Activated naive CD4-positive, alpha-beta T cell treated with anti-CD3 and anti-CD28 coated beads, Interleukin-2, amount 50 U/mL, for 24 hours (primary cell): ENCODE measurements at regions not wholly inside any gene's neighbourhood (a gene's known extent, or its start where the extent isn't known, plus 50 kb on each side); places are given as distances from the start of the nearest gene placed in this dataset.

Source experiments
- H3K27ac Mint-ChIP-seq: one replicate; pipeline ENCODE4 v1.8.0; 2021; ENCODE audit warnings: mild to moderate bottlenecking, mixed read lengths
- H3K27me3 Mint-ChIP-seq: one replicate; pipeline ENCODE4 v1.8.0; 2021; ENCODE audit warnings: mixed read lengths
- H3K36me3 Mint-ChIP-seq: one replicate; pipeline ENCODE4 v1.8.0; 2021; ENCODE audit warnings: mixed read lengths
- H3K4me1 Mint-ChIP-seq: one replicate; pipeline ENCODE4 v1.8.0; 2021; ENCODE audit warnings: mixed read lengths
- H3K4me3 Mint-ChIP-seq: one replicate; pipeline ENCODE4 v1.8.0; 2021; ENCODE audit warnings: mild to moderate bottlenecking, mixed read lengths
- H3K9me3 Mint-ChIP-seq: one replicate; pipeline ENCODE4 v1.8.0; 2021; ENCODE audit warnings: mixed read lengths

GRCh38 chr15:70541511-70541910 lies 221.8 kb downstream of the UACA start:
- Mint-ChIP-seq H3K27me3 (no peaks in the 10 kb centered on the region), H3K27ac (no peak overlapping the region), H3K4me1 (peaks cover 42% of the 10 kb centered on the region), H3K9me3 (no peaks in the 10 kb centered on the region), H3K36me3 (no peaks in the 10 kb centered on the region), H3K4me3 (no peak overlapping the region)

- Mint-ChIP-seq H3K27me3 (no peaks in the 10 kb centered on the region), H3K4me1 (peaks cover 45% of the 10 kb centered on the region), H3K27ac (no peak overlapping the region), H3K36me3 (no peaks in the 10 kb centered on the region), H3K4me3 (no peak overlapping the region), H3K9me3 (no peaks in the 10 kb centered on the region)
Observed at GRCh38 chr15:70539912-70540530, 223.3 kb downstream of the UACA start.

- no peaks in the 10 kb centered on the region for H3K27me3 Mint-ChIP-seq
- H3K36me3 Mint-ChIP-seq = no peaks in the 10 kb centered on the region
- peaks cover 45% of the 10 kb centered on the region for H3K4me1 Mint-ChIP-seq
- peak overlapping the region; percentile 23 for H3K4me3 Mint-ChIP-seq
- no peaks in the 10 kb centered on the region for H3K9me3 Mint-ChIP-seq
- no peak overlapping the region for H3K27ac Mint-ChIP-seq
Observed at GRCh38 chr15:70539409-70539808, 223.9 kb downstream of the UACA start.

GRCh38 chr15:70538278-70538677 lies 225.1 kb downstream of the UACA start:
- H3K27me3 Mint-ChIP-seq = no peaks in the 10 kb centered on the region
- no peaks in the 10 kb centered on the region for H3K36me3 Mint-ChIP-seq
- H3K4me1 Mint-ChIP-seq = peaks cover 57% of the 10 kb centered on the region
- H3K9me3 Mint-ChIP-seq = no peaks in the 10 kb centered on the region
- no peak overlapping the region for H3K4me3 Mint-ChIP-seq
- no peak overlapping the region for H3K27ac Mint-ChIP-seq

- peaks cover 76% of the 10 kb centered on the region for H3K4me1 Mint-ChIP-seq
- H3K36me3 Mint-ChIP-seq = no peaks in the 10 kb centered on the region
- H3K4me3 Mint-ChIP-seq = peak overlapping the region; percentile 82
- no peaks in the 10 kb centered on the region for H3K9me3 Mint-ChIP-seq
- peak overlapping the region; percentile 97 for H3K27ac Mint-ChIP-seq
- H3K27me3 Mint-ChIP-seq = no peaks in the 10 kb centered on the region
Observed at GRCh38 chr15:70535955-70536338, 227.4 kb downstream of the UACA start.

GRCh38 chr15:70535071-70535954 lies 228.0 kb downstream of the UACA start:
- Mint-ChIP-seq H3K4me3 (peak overlapping the region; percentile 82), H3K4me1 (peaks cover 78% of the 10 kb centered on the region), H3K27me3 (no peaks in the 10 kb centered on the region), H3K27ac (peak overlapping the region; percentile 97), H3K9me3 (no peaks in the 10 kb centered on the region), H3K36me3 (no peaks in the 10 kb centered on the region)

GRCh38 chr15:70533931-70534742 lies 229.2 kb downstream of the UACA start:
- no peaks in the 10 kb centered on the region for H3K27me3 Mint-ChIP-seq
- peaks cover 86% of the 10 kb centered on the region for H3K4me1 Mint-ChIP-seq
- peak overlapping the region; percentile 82 for H3K4me3 Mint-ChIP-seq
- no peaks in the 10 kb centered on the region for H3K9me3 Mint-ChIP-seq
- H3K36me3 Mint-ChIP-seq = no peaks in the 10 kb centered on the region
- peak overlapping the region; percentile 97 for H3K27ac Mint-ChIP-seq

GRCh38 chr15:70532531-70533186 lies 230.7 kb downstream of the UACA start:
- H3K4me3 Mint-ChIP-seq = no peak overlapping the region

GRCh38 chr15:70531576-70531975 lies 231.8 kb downstream of the UACA start:
- peaks cover 96% of the 10 kb centered on the region for H3K4me1 Mint-ChIP-seq
- peak overlapping the region; percentile 66 for H3K27ac Mint-ChIP-seq
- H3K9me3 Mint-ChIP-seq = no peaks in the 10 kb centered on the region
- no peaks in the 10 kb centered on the region for H3K27me3 Mint-ChIP-seq
- peaks cover 4% of the 10 kb centered on the region for H3K36me3 Mint-ChIP-seq
- no peak overlapping the region for H3K4me3 Mint-ChIP-seq

More at GRCh38 chr15:70532531-70533186, 230.7 kb downstream of the UACA start:
- no peak overlapping the region for H3K27ac Mint-ChIP-seq
- peaks cover 92% of the 10 kb centered on the region for H3K4me1 Mint-ChIP-seq
- H3K36me3 Mint-ChIP-seq = peaks cover 4% of the 10 kb centered on the region
- H3K9me3 Mint-ChIP-seq = no peaks in the 10 kb centered on the region
- no peaks in the 10 kb centered on the region for H3K27me3 Mint-ChIP-seq

GRCh38 chr15:70530906-70531305 lies 232.5 kb downstream of the UACA start:
- Mint-ChIP-seq H3K27ac (peak overlapping the region; percentile 18), H3K4me1 (peaks cover 96% of the 10 kb centered on the region), H3K4me3 (no peak overlapping the region), H3K36me3 (peaks cover 4% of the 10 kb centered on the region), H3K27me3 (no peaks in the 10 kb centered on the region), H3K9me3 (no peaks in the 10 kb centered on the region)

- Mint-ChIP-seq H3K27ac (peak overlapping the region; percentile 18), H3K36me3 (peaks cover 5% of the 10 kb centered on the region)
Observed at GRCh38 chr15:70530503-70530902, 232.9 kb downstream of the UACA start.

GRCh38 chr15:70530017-70530499 lies 233.3 kb downstream of the UACA start:
- Mint-ChIP-seq H3K27ac (peak overlapping the region; percentile 5), H3K36me3 (peaks cover 6% of the 10 kb centered on the region), H3K4me3 (no peak overlapping the region), H3K9me3 (no peaks in the 10 kb centered on the region), H3K4me1 (peaks cover 93% of the 10 kb centered on the region), H3K27me3 (no peaks in the 10 kb centered on the region)

More at GRCh38 chr15:70530503-70530902, 232.9 kb downstream of the UACA start:
- no peaks in the 10 kb centered on the region for H3K9me3 Mint-ChIP-seq
- peaks cover 95% of the 10 kb centered on the region for H3K4me1 Mint-ChIP-seq
- no peaks in the 10 kb centered on the region for H3K27me3 Mint-ChIP-seq
- H3K4me3 Mint-ChIP-seq = no peak overlapping the region

GRCh38 chr15:70528816-70529215 lies 234.5 kb downstream of the UACA start:
- peaks cover 83% of the 10 kb centered on the region for H3K4me1 Mint-ChIP-seq

GRCh38 chr15:70528270-70528706 lies 235.1 kb downstream of the UACA start:
- H3K27me3 Mint-ChIP-seq = no peaks in the 10 kb centered on the region
- H3K4me1 Mint-ChIP-seq = peaks cover 78% of the 10 kb centered on the region
- H3K4me3 Mint-ChIP-seq = peak overlapping the region; percentile 75

More at GRCh38 chr15:70528816-70529215, 234.5 kb downstream of the UACA start:
- H3K27ac Mint-ChIP-seq = peak overlapping the region; percentile 87
- H3K9me3 Mint-ChIP-seq = no peaks in the 10 kb centered on the region
- H3K27me3 Mint-ChIP-seq = no peaks in the 10 kb centered on the region
- H3K36me3 Mint-ChIP-seq = peaks cover 8% of the 10 kb centered on the region
- peak overlapping the region; percentile 42 for H3K4me3 Mint-ChIP-seq

GRCh38 chr15:70526974-70527325 lies 236.4 kb downstream of the UACA start:
- peaks cover 8% of the 10 kb centered on the region for H3K36me3 Mint-ChIP-seq
- H3K27ac Mint-ChIP-seq = no peak overlapping the region
- H3K4me3 Mint-ChIP-seq = no peak overlapping the region
- peaks cover 76% of the 10 kb centered on the region for H3K4me1 Mint-ChIP-seq
- H3K27me3 Mint-ChIP-seq = no peaks in the 10 kb centered on the region
- H3K9me3 Mint-ChIP-seq = no peaks in the 10 kb centered on the region

More at GRCh38 chr15:70528270-70528706, 235.1 kb downstream of the UACA start:
- peaks cover 8% of the 10 kb centered on the region for H3K36me3 Mint-ChIP-seq
- H3K9me3 Mint-ChIP-seq = no peaks in the 10 kb centered on the region
- H3K27ac Mint-ChIP-seq = peak overlapping the region; percentile 87
